ENCODE measurements at regions not wholly inside any gene's neighbourhood (a gene's known extent, or its start where the extent isn't known, plus 50 kb on each side); places are given as distances from the start of the nearest gene placed in this dataset.

- no peak for DNase-seq (ENCODE audit: low spot score)
These were observed 409.9 kb downstream of the MTX2 start for GRCh38 chr2:176679061-176679669.

GRCh38 chr2:176680916-176681516 is 411.8 kb downstream of the MTX2 start:
- no peak for DNase-seq (ENCODE audit: low spot score)

- no peak for DNase-seq (ENCODE audit: low spot score)
These were observed 412.4 kb downstream of the MTX2 start for GRCh38 chr2:176681584-176682115.

GRCh38 chr2:176682278-176682677 is 413.0 kb downstream of the MTX2 start:
- DNase-seq (ENCODE audit: low spot score): no peak

GRCh38 chr2:176683618-176684111 is 414.4 kb downstream of the MTX2 start:
- DNase-seq (ENCODE audit: low spot score): no peak

- DNase-seq (ENCODE audit: low spot score): no peak
These were observed 416.7 kb downstream of the MTX2 start for GRCh38 chr2:176685908-176686307.

GRCh38 chr2:176686328-176686727 is 417.1 kb downstream of the MTX2 start:
- no peak for DNase-seq (ENCODE audit: low spot score)

- no peak for DNase-seq (ENCODE audit: low spot score)
These were observed 418.1 kb downstream of the MTX2 start for GRCh38 chr2:176687342-176687741.

GRCh38 chr2:176687944-176688343 is 418.7 kb downstream of the MTX2 start:
- DNase-seq (ENCODE audit: low spot score): no peak

GRCh38 chr2:176689711-176690110 is 420.5 kb downstream of the MTX2 start:
- DNase-seq (ENCODE audit: low spot score): no peak

- DNase-seq (ENCODE audit: low spot score): no peak
These were observed 422.2 kb downstream of the MTX2 start for GRCh38 chr2:176691471-176691870.

- DNase-seq (ENCODE audit: low spot score): no peak
These were observed 423.3 kb downstream of the MTX2 start for GRCh38 chr2:176692533-176692932.

GRCh38 chr2:176699098-176699497 is 429.9 kb downstream of the MTX2 start:
- DNase-seq (ENCODE audit: low spot score): no peak

GRCh38 chr2:176699644-176700043 is 430.4 kb downstream of the MTX2 start:
- DNase-seq (ENCODE audit: low spot score): no peak

- no peak for DNase-seq (ENCODE audit: low spot score)
These were observed 432.9 kb downstream of the MTX2 start for GRCh38 chr2:176702131-176702530.

GRCh38 chr2:176704282-176704858 is 435.1 kb downstream of the MTX2 start:
- no peak for DNase-seq (ENCODE audit: low spot score)

GRCh38 chr2:176709149-176709951 is 440.1 kb downstream of the MTX2 start:
- no peak for DNase-seq (ENCODE audit: low spot score)

GRCh38 chr2:176709991-176710390 is 440.7 kb downstream of the MTX2 start:
- no peak for DNase-seq (ENCODE audit: low spot score)

GRCh38 chr2:176710657-176711186 is 441.5 kb downstream of the MTX2 start:
- no peak for DNase-seq (ENCODE audit: low spot score)

GRCh38 chr2:176725873-176726645 is 456.8 kb downstream of the MTX2 start:
- no peak for DNase-seq (ENCODE audit: low spot score)

GRCh38 chr2:176727696-176728095 is 458.5 kb downstream of the MTX2 start:
- DNase-seq (ENCODE audit: low spot score): no peak

Data from HuH-7.5 (cell line).